ENCODE measurements at regions not wholly inside any gene's neighbourhood (a gene's known extent, or its start where the extent isn't known, plus 50 kb on each side); places are given as distances from the start of the nearest gene placed in this dataset.

- no peak overlapping the region for H3K4me3 ChIP-seq (ENCODE audit: control extremely low read depth in 1 of 5, extremely low read depth in 1 of 5, insufficient read depth in 1 of 5, low read depth in 2 of 5, low read length in 4 of 5)
- H3K9me3 ChIP-seq (ENCODE audit: control extremely low read depth in 1 of 3, control insufficient read depth in 2 of 3, insufficient read depth in 1 of 3, low read length in 2 of 3) = no peaks in the 10 kb centered on the region
- no peaks in the 10 kb centered on the region for H3K9me3 Mint-ChIP-seq (ENCODE audit: insufficient read depth)
- 97% methylated on average over 3 of the region's 7 CpGs for WGBS (ENCODE audit: insufficient coverage)
- no peak for DNase-seq
- no peaks in the 10 kb centered on the region for H3K27me3 ChIP-seq (replicated peaks in 1 of 4; ENCODE audit: control extremely low read depth in 1 of 4, control insufficient read depth in 3 of 4, insufficient read depth in 4 of 4, low read length in 3 of 4)
- H3K36me3 ChIP-seq (replicated peaks in 1 of 2; ENCODE audit: control extremely low read depth in 1 of 2, control insufficient read depth in 1 of 2, extremely low read depth in 1 of 2, insufficient read depth in 2 of 2, low read length in 1 of 2) = no peaks in the 10 kb centered on the region
- no peaks in the 10 kb centered on the region for H3K79me2 ChIP-seq (ENCODE audit: control insufficient read depth, insufficient read depth, low read length)
- H3K4me3 Mint-ChIP-seq = no peak overlapping the region
- no peak overlapping the region for H3K4me2 ChIP-seq (replicated peaks; ENCODE audit: low read depth, low read length, poor library complexity, severe bottlenecking)
- H3K27ac Mint-ChIP-seq = no peak overlapping the region
- no peak for TF ChIP-seq CTCF (IDR thresholded peaks at IDR 0.05)
- no peak for TF ChIP-seq EZH2 (IDR thresholded peaks at IDR 0.05; ENCODE audit: borderline replicate concordance, insufficient read depth, low read depth, low read length, poor library complexity, severe bottlenecking)
- H3K4me1 Mint-ChIP-seq = no peaks in the 10 kb centered on the region
- no peaks in the 10 kb centered on the region for H4K20me1 ChIP-seq (ENCODE audit: control insufficient read depth, insufficient read depth, low read length, poor library complexity, severe bottlenecking)
- ChIA-PET POLR2A (no interaction called here), CTCF (no interaction called here)
- no peak overlapping the region for H3K27ac ChIP-seq (ENCODE audit: low read length in 2 of 2)
- intact Hi-C loops (cut with micrococcal nuclease) = no loop called here
- H2AFZ ChIP-seq (ENCODE audit: insufficient read depth, low read depth, low read length, poor library complexity, severe bottlenecking) = no peak overlapping the region
- peaks cover 14% of the 10 kb centered on the region for H3K27me3 Mint-ChIP-seq
- ATAC-seq (ENCODE audit: low read depth) = no peak
- no peaks in the 10 kb centered on the region for H3K4me1 ChIP-seq (ENCODE audit: control insufficient read depth in 2 of 2, insufficient read depth in 2 of 2, low read length in 2 of 2)
- H3K9ac ChIP-seq (ENCODE audit: low read length) = no peak overlapping the region
Observed at GRCh38 chr4:89511776-89512175, 204.2 kb upstream of the GPRIN3 start.

GRCh38 chr4:89509708-89510281 is 202.2 kb upstream of the GPRIN3 start:
- Histone ChIP-seq H3K9me3 (ENCODE audit: control extremely low read depth in 1 of 3, control insufficient read depth in 2 of 3, insufficient read depth in 1 of 3, low read length in 2 of 3) (no peaks in the 10 kb centered on the region), H2AFZ (ENCODE audit: insufficient read depth, low read depth, low read length, poor library complexity, severe bottlenecking) (no peak overlapping the region), H3K27me3 (replicated peaks in 1 of 4; ENCODE audit: control extremely low read depth in 1 of 4, control insufficient read depth in 3 of 4, insufficient read depth in 4 of 4, low read length in 3 of 4) (no peaks in the 10 kb centered on the region), H3K4me3 (ENCODE audit: control extremely low read depth in 1 of 5, extremely low read depth in 1 of 5, insufficient read depth in 1 of 5, low read depth in 2 of 5, low read length in 4 of 5) (no peak overlapping the region), H4K20me1 (ENCODE audit: control insufficient read depth, insufficient read depth, low read length, poor library complexity, severe bottlenecking) (no peaks in the 10 kb centered on the region), H3K4me1 (ENCODE audit: control insufficient read depth in 2 of 2, insufficient read depth in 2 of 2, low read length in 2 of 2) (no peaks in the 10 kb centered on the region), H3K27ac (ENCODE audit: low read length in 2 of 2) (no peak overlapping the region), H3K36me3 (replicated peaks in 1 of 2; ENCODE audit: control extremely low read depth in 1 of 2, control insufficient read depth in 1 of 2, extremely low read depth in 1 of 2, insufficient read depth in 2 of 2, low read length in 1 of 2) (no peaks in the 10 kb centered on the region), H3K4me2 (replicated peaks; ENCODE audit: low read depth, low read length, poor library complexity, severe bottlenecking) (no peak overlapping the region), H3K9ac (ENCODE audit: low read length) (no peak overlapping the region), H3K79me2 (ENCODE audit: control insufficient read depth, insufficient read depth, low read length) (no peaks in the 10 kb centered on the region)
- Mint-ChIP-seq H3K4me1 (no peaks in the 10 kb centered on the region), H3K27me3 (peaks cover 15% of the 10 kb centered on the region), H3K4me3 (no peak overlapping the region), H3K27ac (no peak overlapping the region), H3K9me3 (ENCODE audit: insufficient read depth) (no peaks in the 10 kb centered on the region)
- ChIA-PET POLR2A (no interaction called here), CTCF (no interaction called here)
- ATAC-seq (ENCODE audit: low read depth) (no peak), DNase-seq (no peak)
- no peak for TF ChIP-seq CTCF (IDR thresholded peaks at IDR 0.05)
- no peak for TF ChIP-seq EZH2 (IDR thresholded peaks at IDR 0.05; ENCODE audit: borderline replicate concordance, insufficient read depth, low read depth, low read length, poor library complexity, severe bottlenecking)
- intact Hi-C loops (cut with micrococcal nuclease) = no loop called here
- 30% methylated on average over 2 of the region's 4 CpGs for WGBS (ENCODE audit: insufficient coverage)
